NCI-H187 treated with DMSO at 0.1 percent for 48 hours (cell line): ENCODE measurements at regions not wholly inside any gene's neighbourhood (a gene's known extent, or its start where the extent isn't known, plus 50 kb on each side); places are given as distances from the start of the nearest gene placed in this dataset.
A peak's percentile ranks its signal among the peaks of the same experiment; 100 is the strongest.

Experiments
- DNase-seq: peaks from one replicate; lab custom pipeline; 2025; lab: John Stamatoyannopoulos, UW

GRCh38 chr11:10358696-10359095 lies 53.8 kb downstream of the ADM start:
- DNase-seq: no peak

- no peak for DNase-seq
Observed at GRCh38 chr11:10359171-10359570, 54.3 kb downstream of the ADM start.

- no peak for DNase-seq
Observed at GRCh38 chr11:10360835-10361234, 56.0 kb downstream of the ADM start.

GRCh38 chr11:10365045-10365444 lies 60.2 kb downstream of the ADM start:
- DNase-seq: no peak

- DNase-seq: peak; percentile 31
Observed at GRCh38 chr11:10366568-10367331, 61.9 kb downstream of the ADM start.

GRCh38 chr11:10371926-10372641 lies 67.2 kb downstream of the ADM start:
- DNase-seq: no peak

- DNase-seq: peak; percentile 78
Observed at GRCh38 chr11:10373340-10373739, 68.5 kb downstream of the ADM start.

GRCh38 chr11:10373929-10374328 lies 69.1 kb downstream of the ADM start:
- no peak for DNase-seq

- DNase-seq: no peak
Observed at GRCh38 chr11:10374386-10374785, 69.5 kb downstream of the ADM start.

- no peak for DNase-seq
Observed at GRCh38 chr11:10375280-10375971, 70.6 kb downstream of the ADM start.

GRCh38 chr11:10376061-10376460 lies 71.2 kb downstream of the ADM start:
- DNase-seq: no peak

- DNase-seq: no peak
Observed at GRCh38 chr11:10377183-10377582, 72.3 kb downstream of the ADM start.

- no peak for DNase-seq
Observed at GRCh38 chr11:10378362-10378761, 73.5 kb downstream of the ADM start.

- no peak for DNase-seq
Observed at GRCh38 chr11:10379022-10379421, 74.1 kb downstream of the ADM start.

- no peak for DNase-seq
Observed at GRCh38 chr11:10379426-10379825, 74.6 kb downstream of the ADM start.

- peak; percentile 26 for DNase-seq
Observed at GRCh38 chr11:10379871-10380568, 75.0 kb upstream of the AMPD3 start.

- DNase-seq: no peak
Observed at GRCh38 chr11:10380921-10381320, 74.1 kb upstream of the AMPD3 start.

- DNase-seq: no peak
Observed at GRCh38 chr11:10381736-10382135, 73.3 kb upstream of the AMPD3 start.

GRCh38 chr11:10382518-10382917 lies 72.5 kb upstream of the AMPD3 start:
- DNase-seq: no peak

GRCh38 chr11:10385696-10386095 lies 69.4 kb upstream of the AMPD3 start:
- DNase-seq: no peak

- no peak for DNase-seq
Observed at GRCh38 chr11:10386361-10386760, 68.7 kb upstream of the AMPD3 start.

- DNase-seq: no peak
Observed at GRCh38 chr11:10386861-10387205, 68.2 kb upstream of the AMPD3 start.
